ENCODE measurements at regions not wholly inside any gene's neighbourhood (a gene's known extent, or its start where the extent isn't known, plus 50 kb on each side); places are given as distances from the start of the nearest gene placed in this dataset.

DNA sequence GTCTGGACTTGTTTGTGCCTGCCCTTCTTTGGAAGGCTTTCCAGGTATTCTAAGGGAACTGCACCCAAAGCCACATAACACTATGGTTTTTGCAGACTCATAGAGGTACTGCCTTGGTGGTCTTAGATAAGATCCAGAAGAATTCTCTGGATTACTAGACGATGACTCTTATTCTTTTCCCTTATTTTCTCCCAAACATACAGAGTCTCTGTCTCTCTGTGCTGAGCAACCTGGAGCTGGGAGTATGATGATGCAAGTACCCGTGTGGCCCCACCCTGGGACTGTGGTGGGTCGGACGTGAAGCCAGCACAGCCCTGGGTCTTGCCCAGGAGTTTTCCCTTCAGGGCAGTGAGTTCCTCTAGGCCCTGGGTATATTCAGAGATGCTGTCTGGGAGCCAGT is 1342.4 kb upstream of the TENM3 start:
- no peak overlapping the region for H3K27ac ChIP-seq (ENCODE audit: control insufficient read depth, insufficient read depth)
- ChIA-PET CTCF (no interaction called here), RAD21 (ENCODE audit: unreplicated experiment) (no interaction called here), POLR2A (no interaction called here), SMC1A (ENCODE audit: uncharacterized antibody, unreplicated experiment) (no interaction called here)
- intact Hi-C loops (cut with micrococcal nuclease; ENCODE audit: unreplicated experiment), result no loop called here
- no TSS peak for BruUV-seq (replicated peaks)
- WGBS (ENCODE audit: insufficient coverage, insufficient replicate concordance, low lambda C conversion rate, missing lambda C conversion rate), result 31% methylated on average over 4 of the region's 4 CpGs
- no peaks in the 10 kb centered on the region for H3K36me3 ChIP-seq (ENCODE audit: control insufficient read depth in 2 of 2, insufficient read depth in 2 of 2, low read length in 1 of 2)
- FAIRE-seq (no peak), ATAC-seq (no peak), DNase-seq (ENCODE audit: low read depth, low spot score) (no peak)
- in situ Hi-C loops (cut with MboI), result no loop called here
- H3K79me2 ChIP-seq (ENCODE audit: control insufficient read depth, insufficient read depth, low read length), result no peaks in the 10 kb centered on the region
- no peak overlapping the region for H3K9ac ChIP-seq (ENCODE audit: control insufficient read depth, insufficient read depth, low read length)
- no peak overlapping the region for H3K4me2 ChIP-seq (ENCODE audit: control insufficient read depth, insufficient read depth)
- no peak overlapping the region for H2AFZ ChIP-seq (ENCODE audit: control insufficient read depth, low read depth, low read length)
- no peaks in the 10 kb centered on the region for H3K27me3 ChIP-seq (replicated peaks in 1 of 2; ENCODE audit: control insufficient read depth in 2 of 2, insufficient read depth in 2 of 2, low read length in 1 of 2)
- H3K9me3 ChIP-seq (replicated peaks; ENCODE audit: control insufficient read depth, insufficient read depth, low read length), result no peaks in the 10 kb centered on the region
- no peak overlapping the region for H3K4me3 ChIP-seq
- no peaks in the 10 kb centered on the region for H4K20me1 ChIP-seq (ENCODE audit: control insufficient read depth, insufficient read depth)
- H3K4me1 ChIP-seq (ENCODE audit: control insufficient read depth, insufficient read depth, low read length), result no peaks in the 10 kb centered on the region
- TF ChIP-seq, protein P1, sequence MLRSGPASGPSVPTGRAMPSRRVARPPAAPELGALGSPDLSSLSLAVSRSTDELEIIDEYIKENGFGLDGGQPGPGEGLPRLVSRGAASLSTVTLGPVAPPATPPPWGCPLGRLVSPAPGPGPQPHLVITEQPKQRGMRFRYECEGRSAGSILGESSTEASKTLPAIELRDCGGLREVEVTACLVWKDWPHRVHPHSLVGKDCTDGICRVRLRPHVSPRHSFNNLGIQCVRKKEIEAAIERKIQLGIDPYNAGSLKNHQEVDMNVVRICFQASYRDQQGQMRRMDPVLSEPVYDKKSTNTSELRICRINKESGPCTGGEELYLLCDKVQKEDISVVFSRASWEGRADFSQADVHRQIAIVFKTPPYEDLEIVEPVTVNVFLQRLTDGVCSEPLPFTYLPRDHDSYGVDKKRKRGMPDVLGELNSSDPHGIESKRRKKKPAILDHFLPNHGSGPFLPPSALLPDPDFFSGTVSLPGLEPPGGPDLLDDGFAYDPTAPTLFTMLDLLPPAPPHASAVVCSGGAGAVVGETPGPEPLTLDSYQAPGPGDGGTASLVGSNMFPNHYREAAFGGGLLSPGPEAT (IDR thresholded peaks at IDR 0.05; ENCODE audit: low read depth), result no peak
- no peak for TF ChIP-seq SIN3A (IDR thresholded peaks at IDR 0.05; ENCODE audit: low read depth, low read length)
- TF ChIP-seq, protein P2, sequence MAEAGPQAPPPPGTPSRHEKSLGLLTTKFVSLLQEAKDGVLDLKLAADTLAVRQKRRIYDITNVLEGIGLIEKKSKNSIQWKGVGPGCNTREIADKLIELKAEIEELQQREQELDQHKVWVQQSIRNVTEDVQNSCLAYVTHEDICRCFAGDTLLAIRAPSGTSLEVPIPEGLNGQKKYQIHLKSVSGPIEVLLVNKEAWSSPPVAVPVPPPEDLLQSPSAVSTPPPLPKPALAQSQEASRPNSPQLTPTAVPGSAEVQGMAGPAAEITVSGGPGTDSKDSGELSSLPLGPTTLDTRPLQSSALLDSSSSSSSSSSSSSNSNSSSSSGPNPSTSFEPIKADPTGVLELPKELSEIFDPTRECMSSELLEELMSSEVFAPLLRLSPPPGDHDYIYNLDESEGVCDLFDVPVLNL (IDR thresholded peaks at IDR 0.05; ENCODE audit: low read depth, low read length), result no peak
- TF ChIP-seq POLR2A (IDR thresholded peaks at IDR 0.05; ENCODE audit: low read depth, low read length), result no peak

DNA sequence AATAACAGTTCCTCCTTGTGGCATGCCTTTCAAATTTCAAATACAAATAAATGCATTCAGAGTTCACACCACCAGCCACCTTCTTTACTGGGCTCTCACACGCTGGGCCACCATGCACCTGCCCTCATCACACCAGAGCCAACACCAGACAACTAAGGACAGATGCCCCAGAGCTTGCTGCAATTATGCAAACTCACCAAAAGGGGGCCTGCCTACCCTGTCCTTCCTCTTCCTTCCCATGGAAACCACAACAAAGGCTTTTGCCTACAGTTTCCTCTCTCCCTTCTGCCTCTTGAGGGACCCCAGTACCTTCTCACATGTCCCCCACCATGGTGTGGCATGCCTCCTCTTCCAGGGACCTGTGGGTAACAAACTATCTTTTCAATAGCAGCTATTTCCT is 1333.9 kb upstream of the TENM3 start:
- WGBS (ENCODE audit: insufficient coverage, insufficient replicate concordance, low lambda C conversion rate, missing lambda C conversion rate), result 0% methylated on average over 1 of the region's 1 CpG
- Histone ChIP-seq H3K4me2 (ENCODE audit: control insufficient read depth, insufficient read depth) (no peak overlapping the region), H3K9ac (ENCODE audit: control insufficient read depth, insufficient read depth, low read length) (no peak overlapping the region), H3K4me3 (no peak overlapping the region), H3K36me3 (ENCODE audit: control insufficient read depth in 2 of 2, insufficient read depth in 2 of 2, low read length in 1 of 2) (no peaks in the 10 kb centered on the region), H2AFZ (ENCODE audit: control insufficient read depth, low read depth, low read length) (no peak overlapping the region), H3K4me1 (ENCODE audit: control insufficient read depth, insufficient read depth, low read length) (no peaks in the 10 kb centered on the region), H3K79me2 (ENCODE audit: control insufficient read depth, insufficient read depth, low read length) (no peaks in the 10 kb centered on the region), H4K20me1 (ENCODE audit: control insufficient read depth, insufficient read depth) (no peaks in the 10 kb centered on the region; the same call in 1 of the 2 replicates), H3K27ac (ENCODE audit: control insufficient read depth, insufficient read depth) (no peak overlapping the region), H3K27me3 (replicated peaks in 1 of 2; ENCODE audit: control insufficient read depth in 2 of 2, insufficient read depth in 2 of 2, low read length in 1 of 2) (no peaks in the 10 kb centered on the region), H3K9me3 (replicated peaks; ENCODE audit: control insufficient read depth, insufficient read depth, low read length) (no peaks in the 10 kb centered on the region)
- RAD21 ChIA-PET (ENCODE audit: unreplicated experiment), result interaction anchor here (1.4 kb wide), 1 partner anchor 620 kb away, joined by 5 read pairs; no protein-coding TSS in a partner anchor
- intact Hi-C loops (cut with micrococcal nuclease; ENCODE audit: unreplicated experiment), result no loop called here
- ATAC-seq, result peak; percentile 80
- POLR2A ChIA-PET, result no interaction called here
- no peak for FAIRE-seq
- SMC1A ChIA-PET (ENCODE audit: uncharacterized antibody, unreplicated experiment), result no interaction called here
- no peak for DNase-seq (ENCODE audit: low read depth, low spot score)
- no TSS peak for BruUV-seq (replicated peaks)
- CTCF ChIA-PET, result interaction anchor here (0.8 to 1.4 kb wide), 7 partner anchors 117 to 244 kb away, joined by 3 read pairs; no protein-coding TSS in a partner anchor
- peak; percentile 48; the same call in 1 of the 2 replicates for TF ChIP-seq RAD21 (IDR thresholded peaks at IDR 0.05; ENCODE audit: insufficient read depth, low read depth, low read length)
- TF ChIP-seq ESRRA (IDR thresholded peaks at IDR 0.05; ENCODE audit: low read length), result no peak
- TF ChIP-seq RUNX3 (IDR thresholded peaks at IDR 0.05; ENCODE audit: low read length), result peak; percentile 38; the same call in 1 of the 2 replicates
- TF ChIP-seq SMC3 (IDR thresholded peaks at IDR 0.05; ENCODE audit: borderline replicate concordance, low read length), result 0 out of 2 replicates have a peak, but pooled peaks have one; percentile 10
- no peak for TF ChIP-seq CREB1 (IDR thresholded peaks at IDR 0.05; ENCODE audit: low read depth)
- no peak for TF ChIP-seq KAT2A (conservative IDR thresholded peaks at IDR 0.05; ENCODE audit: control insufficient read depth, low read depth, low read length)
- TF ChIP-seq, protein P3, sequence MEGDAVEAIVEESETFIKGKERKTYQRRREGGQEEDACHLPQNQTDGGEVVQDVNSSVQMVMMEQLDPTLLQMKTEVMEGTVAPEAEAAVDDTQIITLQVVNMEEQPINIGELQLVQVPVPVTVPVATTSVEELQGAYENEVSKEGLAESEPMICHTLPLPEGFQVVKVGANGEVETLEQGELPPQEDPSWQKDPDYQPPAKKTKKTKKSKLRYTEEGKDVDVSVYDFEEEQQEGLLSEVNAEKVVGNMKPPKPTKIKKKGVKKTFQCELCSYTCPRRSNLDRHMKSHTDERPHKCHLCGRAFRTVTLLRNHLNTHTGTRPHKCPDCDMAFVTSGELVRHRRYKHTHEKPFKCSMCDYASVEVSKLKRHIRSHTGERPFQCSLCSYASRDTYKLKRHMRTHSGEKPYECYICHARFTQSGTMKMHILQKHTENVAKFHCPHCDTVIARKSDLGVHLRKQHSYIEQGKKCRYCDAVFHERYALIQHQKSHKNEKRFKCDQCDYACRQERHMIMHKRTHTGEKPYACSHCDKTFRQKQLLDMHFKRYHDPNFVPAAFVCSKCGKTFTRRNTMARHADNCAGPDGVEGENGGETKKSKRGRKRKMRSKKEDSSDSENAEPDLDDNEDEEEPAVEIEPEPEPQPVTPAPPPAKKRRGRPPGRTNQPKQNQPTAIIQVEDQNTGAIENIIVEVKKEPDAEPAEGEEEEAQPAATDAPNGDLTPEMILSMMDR (IDR thresholded peaks at IDR 0.05 in 2 of 3, conservative IDR thresholded peaks at IDR 0.05 in 1 of 3; ENCODE audit: control insufficient read depth in 2 of 3, extremely low read depth in 1 of 3, insufficient read depth in 1 of 3, low read depth in 3 of 3, low read length in 3 of 3), result peak; percentile 26 to 30 (median 27); a peak in 3 of 6 replicates
- TF ChIP-seq TCF7 (IDR thresholded peaks at IDR 0.05; ENCODE audit: borderline replicate concordance), result peak; percentile 78
- in situ Hi-C loops (cut with MboI), result no loop called here

All from GM12878 (cell line).